Right lobe of liver (tissue), 4 donors: ENCODE measurements at regions not wholly inside any gene's neighbourhood (a gene's known extent, or its start where the extent isn't known, plus 50 kb on each side); places are given as distances from the start of the nearest gene placed in this dataset.

Experiments used
- POLR2A ChIP-seq: fragments of 450-650 bp; IDR thresholded peaks from one replicate; pipeline ENCODE4 v1.6.1; 2017; ENCODE audit warnings: antibody characterized with exemption, mild to moderate bottlenecking
- TF ChIP-seq, protein P1 (sequence below), 4 donors: fragments of 200-600 bp in 3 of 4; fragments of 450-650 bp in 1 of 4; IDR thresholded peaks; one replicate each; pipeline versions ENCODE4 v1.5.1 to v1.8.0; 2016 to 2022; ENCODE audit warnings: antibody characterized with exemption in 4 of 4, mild to moderate bottlenecking in 2 of 4
- donor health status: DM: no; HTN: no; CAD: no.
- donor health status: DM: no; HTN: no; CAD: no.
- donor health status: DM: no; HTN: yes; CAD: no.

GRCh38 chr22:45082795-45083194 lies 73.0 kb upstream of the PHF21B start:
- TF ChIP-seq, protein P1, sequence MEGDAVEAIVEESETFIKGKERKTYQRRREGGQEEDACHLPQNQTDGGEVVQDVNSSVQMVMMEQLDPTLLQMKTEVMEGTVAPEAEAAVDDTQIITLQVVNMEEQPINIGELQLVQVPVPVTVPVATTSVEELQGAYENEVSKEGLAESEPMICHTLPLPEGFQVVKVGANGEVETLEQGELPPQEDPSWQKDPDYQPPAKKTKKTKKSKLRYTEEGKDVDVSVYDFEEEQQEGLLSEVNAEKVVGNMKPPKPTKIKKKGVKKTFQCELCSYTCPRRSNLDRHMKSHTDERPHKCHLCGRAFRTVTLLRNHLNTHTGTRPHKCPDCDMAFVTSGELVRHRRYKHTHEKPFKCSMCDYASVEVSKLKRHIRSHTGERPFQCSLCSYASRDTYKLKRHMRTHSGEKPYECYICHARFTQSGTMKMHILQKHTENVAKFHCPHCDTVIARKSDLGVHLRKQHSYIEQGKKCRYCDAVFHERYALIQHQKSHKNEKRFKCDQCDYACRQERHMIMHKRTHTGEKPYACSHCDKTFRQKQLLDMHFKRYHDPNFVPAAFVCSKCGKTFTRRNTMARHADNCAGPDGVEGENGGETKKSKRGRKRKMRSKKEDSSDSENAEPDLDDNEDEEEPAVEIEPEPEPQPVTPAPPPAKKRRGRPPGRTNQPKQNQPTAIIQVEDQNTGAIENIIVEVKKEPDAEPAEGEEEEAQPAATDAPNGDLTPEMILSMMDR (IDR thresholded peaks at IDR 0.05), result no peak
- TF ChIP-seq POLR2A, result no peak
